ENCODE measurements at regions not wholly inside any gene's neighbourhood (a gene's known extent, or its start where the extent isn't known, plus 50 kb on each side); places are given as distances from the start of the nearest gene placed in this dataset.

DNA sequence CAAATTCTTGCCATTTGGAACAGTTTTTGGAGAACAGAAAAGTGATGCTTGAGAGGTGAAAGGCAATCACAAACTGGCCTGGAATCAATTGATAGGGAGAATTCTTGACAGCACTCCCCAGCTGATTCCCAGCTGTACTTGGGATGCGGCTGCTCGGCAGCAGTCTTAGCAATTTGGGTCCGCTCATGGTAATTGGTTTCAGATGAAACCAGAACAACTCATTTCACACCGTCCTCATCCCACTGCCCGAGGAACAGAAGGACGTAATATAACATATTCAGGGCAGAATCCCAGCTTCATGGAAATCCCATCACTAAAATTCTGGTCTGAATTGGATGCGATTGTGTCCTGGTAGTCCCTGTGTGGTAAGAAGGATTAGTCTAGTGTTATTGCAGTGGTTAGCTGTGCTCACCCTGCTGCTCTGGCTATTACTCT lies 223.3 kb upstream of the FERD3L start:
- no peak for TF ChIP-seq EZH2phosphoT487 (conservative IDR thresholded peaks at IDR 0.05; ENCODE audit: low read length)
- TF ChIP-seq, protein P1, sequence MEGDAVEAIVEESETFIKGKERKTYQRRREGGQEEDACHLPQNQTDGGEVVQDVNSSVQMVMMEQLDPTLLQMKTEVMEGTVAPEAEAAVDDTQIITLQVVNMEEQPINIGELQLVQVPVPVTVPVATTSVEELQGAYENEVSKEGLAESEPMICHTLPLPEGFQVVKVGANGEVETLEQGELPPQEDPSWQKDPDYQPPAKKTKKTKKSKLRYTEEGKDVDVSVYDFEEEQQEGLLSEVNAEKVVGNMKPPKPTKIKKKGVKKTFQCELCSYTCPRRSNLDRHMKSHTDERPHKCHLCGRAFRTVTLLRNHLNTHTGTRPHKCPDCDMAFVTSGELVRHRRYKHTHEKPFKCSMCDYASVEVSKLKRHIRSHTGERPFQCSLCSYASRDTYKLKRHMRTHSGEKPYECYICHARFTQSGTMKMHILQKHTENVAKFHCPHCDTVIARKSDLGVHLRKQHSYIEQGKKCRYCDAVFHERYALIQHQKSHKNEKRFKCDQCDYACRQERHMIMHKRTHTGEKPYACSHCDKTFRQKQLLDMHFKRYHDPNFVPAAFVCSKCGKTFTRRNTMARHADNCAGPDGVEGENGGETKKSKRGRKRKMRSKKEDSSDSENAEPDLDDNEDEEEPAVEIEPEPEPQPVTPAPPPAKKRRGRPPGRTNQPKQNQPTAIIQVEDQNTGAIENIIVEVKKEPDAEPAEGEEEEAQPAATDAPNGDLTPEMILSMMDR (IDR thresholded peaks at IDR 0.05; ENCODE audit: insufficient read depth, low read length, poor library complexity, severe bottlenecking) = no peak
- Histone ChIP-seq H3K36me3 (ENCODE audit: low read length) (no peaks in the 10 kb centered on the region), H3K9ac (ENCODE audit: low read length) (no peak overlapping the region), H2AFZ (ENCODE audit: low read depth, low read length, severe bottlenecking) (no peak overlapping the region), H3K27me3 (ENCODE audit: low read length) (no peaks in the 10 kb centered on the region), H3K9me3 (ENCODE audit: insufficient read depth, low read length) (no peaks in the 10 kb centered on the region; the same call in 1 of the 2 replicates), H3K4me3 (ENCODE audit: insufficient read depth, low read length, poor library complexity, severe bottlenecking) (no peak overlapping the region), H3F3A (ENCODE audit: insufficient read depth) (no peaks in the 10 kb centered on the region), H3K9me2 (replicated peaks; ENCODE audit: insufficient read depth, low read length) (no peaks in the 10 kb centered on the region), H3K27ac (ENCODE audit: low read depth, low read length) (no peak overlapping the region), H3K79me2 (ENCODE audit: insufficient read depth, low read length) (no peaks in the 10 kb centered on the region), H3K4me2 (ENCODE audit: low read depth, low read length, poor library complexity, severe bottlenecking) (no peak overlapping the region), H4K20me1 (ENCODE audit: low read depth, low read length) (no peaks in the 10 kb centered on the region; the same call in 1 of the 2 replicates)

GRCh38 chr7:19364950-19365349 lies 219.7 kb upstream of the FERD3L start:
- H2AFZ ChIP-seq (ENCODE audit: low read depth, low read length, severe bottlenecking) = no peak overlapping the region
- H3K4me2 ChIP-seq (ENCODE audit: low read depth, low read length, poor library complexity, severe bottlenecking) = no peak overlapping the region
- no peak overlapping the region for H3K4me3 ChIP-seq (ENCODE audit: insufficient read depth, low read length, poor library complexity, severe bottlenecking)
- H3K9me2 ChIP-seq (replicated peaks; ENCODE audit: insufficient read depth, low read length) = no peaks in the 10 kb centered on the region
- H3K36me3 ChIP-seq (ENCODE audit: low read length) = no peaks in the 10 kb centered on the region
- no peaks in the 10 kb centered on the region for H3F3A ChIP-seq (ENCODE audit: insufficient read depth)
- no peaks in the 10 kb centered on the region for H3K79me2 ChIP-seq (ENCODE audit: insufficient read depth, low read length)
- TF ChIP-seq EZH2phosphoT487 (conservative IDR thresholded peaks at IDR 0.05; ENCODE audit: low read length) = no peak
- TF ChIP-seq, protein P1 (IDR thresholded peaks at IDR 0.05; ENCODE audit: insufficient read depth, low read length, poor library complexity, severe bottlenecking) = no peak
- H3K9me3 ChIP-seq (ENCODE audit: insufficient read depth, low read length) = no peaks in the 10 kb centered on the region; the same call in 1 of the 2 replicates
- H3K27ac ChIP-seq (ENCODE audit: low read depth, low read length) = no peak overlapping the region
- no peaks in the 10 kb centered on the region for H4K20me1 ChIP-seq (ENCODE audit: low read depth, low read length)
- no peaks in the 10 kb centered on the region for H3K27me3 ChIP-seq (ENCODE audit: low read length)
- H3K9ac ChIP-seq (ENCODE audit: low read length) = no peak overlapping the region

- Histone ChIP-seq H3K9me2 (replicated peaks; ENCODE audit: insufficient read depth, low read length) (no peaks in the 10 kb centered on the region), H4K20me1 (ENCODE audit: low read depth, low read length) (no peaks in the 10 kb centered on the region), H3K4me3 (ENCODE audit: insufficient read depth, low read length, poor library complexity, severe bottlenecking) (no peak overlapping the region), H3K27me3 (ENCODE audit: low read length) (no peaks in the 10 kb centered on the region), H3F3A (ENCODE audit: insufficient read depth) (no peaks in the 10 kb centered on the region), H2AFZ (ENCODE audit: low read depth, low read length, severe bottlenecking) (no peak overlapping the region), H3K36me3 (ENCODE audit: low read length) (no peaks in the 10 kb centered on the region), H3K79me2 (ENCODE audit: insufficient read depth, low read length) (no peaks in the 10 kb centered on the region), H3K4me2 (ENCODE audit: low read depth, low read length, poor library complexity, severe bottlenecking) (no peak overlapping the region), H3K9me3 (ENCODE audit: insufficient read depth, low read length) (no peaks in the 10 kb centered on the region; the same call in 1 of the 2 replicates), H3K9ac (ENCODE audit: low read length) (no peak overlapping the region), H3K27ac (ENCODE audit: low read depth, low read length) (no peak overlapping the region)
- TF ChIP-seq, protein P1 (IDR thresholded peaks at IDR 0.05; ENCODE audit: insufficient read depth, low read length, poor library complexity, severe bottlenecking) = no peak
- no peak for TF ChIP-seq EZH2phosphoT487 (conservative IDR thresholded peaks at IDR 0.05; ENCODE audit: low read length)
Observed at GRCh38 chr7:19362099-19362498, 216.9 kb upstream of the FERD3L start.
